RWPE2 (cell line): ENCODE measurements at regions not wholly inside any gene's neighbourhood (a gene's known extent, or its start where the extent isn't known, plus 50 kb on each side); places are given as distances from the start of the nearest gene placed in this dataset.

Source experiments
- ATAC-seq: fragments of 200-7000 bp; cut with Tn5 transposase; 3 replicates; pipeline ENCODE4 v1.9.1; 2021; ENCODE audit warnings: low read depth
- DNase-seq: peaks from one replicate; pipeline ENCODE4 v3.0.0-alpha.2; 2020; ENCODE audit warnings: low spot score
- H3K27ac ChIP-seq: fragments of 450-650 bp; 2 replicates; pipeline ENCODE4 v1.5.1; 2017; ENCODE audit warnings: mild to moderate bottlenecking; ENCODE audit not compliant: poor library complexity, severe bottlenecking
- H3K27me3 ChIP-seq: fragments of 250-450 bp; sonication (Bioruptor Pico); 2 replicates; pipeline ENCODE4 v1.5.1; 2021; ENCODE audit warnings: mild to moderate bottlenecking, moderate library complexity; ENCODE audit not compliant: insufficient read depth, poor library complexity, severe bottlenecking
- H3K36me3 ChIP-seq: fragments of 250-450 bp; sonication (Bioruptor Pico); 2 replicates; pipeline ENCODE4 v1.5.1; 2020; ENCODE audit warnings: low read depth, mild to moderate bottlenecking, moderate library complexity
- H3K4me1 ChIP-seq: fragments of 250-450 bp; sonication (Bioruptor Pico); 2 replicates; pipeline ENCODE4 v1.5.1; 2021; ENCODE audit warnings: mild to moderate bottlenecking, moderate library complexity; ENCODE audit not compliant: insufficient read depth, poor library complexity, severe bottlenecking
- H3K4me3 ChIP-seq: fragments of 250-450 bp; sonication (Bioruptor Pico); 2 replicates; pipeline ENCODE4 v1.5.1; 2021; ENCODE audit warnings: mild to moderate bottlenecking, moderate library complexity; ENCODE audit not compliant: severe bottlenecking
- H3K9me3 ChIP-seq: fragments of 250-450 bp; sonication (Bioruptor Pico); 2 replicates; pipeline ENCODE4 v1.5.1; 2021; ENCODE audit warnings: mild to moderate bottlenecking, moderate library complexity; ENCODE audit not compliant: severe bottlenecking
- TF ChIP-seq, protein P1 (sequence below): fragments of 450-650 bp; IDR thresholded peaks from one replicate; pipeline ENCODE4 v1.5.1; 2017; ENCODE audit warnings: mild to moderate bottlenecking, moderate library complexity; ENCODE audit not compliant: poor library complexity, severe bottlenecking

DNA sequence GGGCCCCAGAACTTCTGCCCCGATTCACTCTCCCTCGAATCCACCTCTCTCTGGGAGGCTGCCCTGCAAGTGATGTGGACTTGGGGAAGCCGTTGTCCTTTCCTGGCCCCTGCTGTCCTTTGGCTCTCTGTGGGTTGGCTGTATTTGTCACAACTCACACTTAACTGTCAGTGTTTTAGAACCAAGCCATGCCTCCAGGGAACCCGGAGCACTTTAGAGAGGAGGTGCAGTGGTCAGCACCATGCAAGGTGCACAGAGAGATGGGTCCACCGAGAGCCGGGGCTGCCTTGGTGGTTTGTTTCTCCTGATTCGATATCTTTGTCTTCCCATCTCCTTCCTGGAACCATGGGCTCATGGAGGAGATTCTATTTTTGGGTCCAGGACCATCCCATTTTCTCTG, 129.5 kb upstream of the RTL1 start:
- H3K9me3 ChIP-seq = no peaks in the 10 kb centered on the region
- H3K4me1 ChIP-seq = no peaks in the 10 kb centered on the region
- H3K36me3 ChIP-seq = no peaks in the 10 kb centered on the region
- TF ChIP-seq, protein P1, sequence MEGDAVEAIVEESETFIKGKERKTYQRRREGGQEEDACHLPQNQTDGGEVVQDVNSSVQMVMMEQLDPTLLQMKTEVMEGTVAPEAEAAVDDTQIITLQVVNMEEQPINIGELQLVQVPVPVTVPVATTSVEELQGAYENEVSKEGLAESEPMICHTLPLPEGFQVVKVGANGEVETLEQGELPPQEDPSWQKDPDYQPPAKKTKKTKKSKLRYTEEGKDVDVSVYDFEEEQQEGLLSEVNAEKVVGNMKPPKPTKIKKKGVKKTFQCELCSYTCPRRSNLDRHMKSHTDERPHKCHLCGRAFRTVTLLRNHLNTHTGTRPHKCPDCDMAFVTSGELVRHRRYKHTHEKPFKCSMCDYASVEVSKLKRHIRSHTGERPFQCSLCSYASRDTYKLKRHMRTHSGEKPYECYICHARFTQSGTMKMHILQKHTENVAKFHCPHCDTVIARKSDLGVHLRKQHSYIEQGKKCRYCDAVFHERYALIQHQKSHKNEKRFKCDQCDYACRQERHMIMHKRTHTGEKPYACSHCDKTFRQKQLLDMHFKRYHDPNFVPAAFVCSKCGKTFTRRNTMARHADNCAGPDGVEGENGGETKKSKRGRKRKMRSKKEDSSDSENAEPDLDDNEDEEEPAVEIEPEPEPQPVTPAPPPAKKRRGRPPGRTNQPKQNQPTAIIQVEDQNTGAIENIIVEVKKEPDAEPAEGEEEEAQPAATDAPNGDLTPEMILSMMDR = no peak
- no peaks in the 10 kb centered on the region for H3K27me3 ChIP-seq
- DNase-seq (peak; percentile 45), ATAC-seq (no peak)
- H3K4me3 ChIP-seq = no peak overlapping the region
- no peak overlapping the region for H3K27ac ChIP-seq

DNA sequence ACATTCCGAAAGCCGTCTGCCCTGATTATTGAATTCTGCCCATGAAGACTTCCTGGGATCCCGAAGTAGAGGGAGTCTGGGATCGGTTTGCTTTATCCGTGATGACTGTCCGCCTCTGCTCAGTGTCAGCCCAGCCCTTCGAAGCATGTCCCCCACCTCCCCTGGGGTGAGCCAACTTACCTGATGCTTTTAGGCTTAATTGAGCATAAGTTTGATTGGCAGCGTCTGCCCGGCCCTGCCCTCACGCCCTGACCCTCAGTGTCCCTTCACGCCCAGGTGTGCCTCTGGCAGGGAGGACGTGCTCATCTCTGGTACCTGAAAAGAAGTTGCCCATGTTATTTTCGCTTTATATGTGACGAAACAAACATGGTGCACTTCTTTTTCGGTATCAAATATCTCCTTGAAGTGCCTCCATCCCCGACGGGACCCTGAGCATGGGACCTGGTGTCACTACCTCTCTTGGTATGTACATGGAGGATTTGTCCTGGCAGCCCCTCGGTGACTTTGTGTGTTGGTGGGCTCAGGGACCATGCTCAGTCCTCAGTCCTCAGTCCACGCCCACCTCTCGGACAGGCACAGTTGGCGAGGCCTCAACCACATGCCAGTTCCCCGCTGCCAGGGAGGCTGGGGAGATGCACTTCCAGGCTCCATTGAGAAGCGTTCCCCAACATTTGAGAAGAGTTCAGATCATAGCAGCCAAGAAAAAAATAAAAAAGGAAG, 130.1 kb upstream of the RTL1 start:
- Histone ChIP-seq H3K36me3 (no peaks in the 10 kb centered on the region), H3K9me3 (no peaks in the 10 kb centered on the region), H3K27ac (no peak overlapping the region), H3K4me3 (no peak overlapping the region), H3K4me1 (no peaks in the 10 kb centered on the region), H3K27me3 (no peaks in the 10 kb centered on the region)
- ATAC-seq (no peak), DNase-seq (peak; percentile 59)
- TF ChIP-seq, protein P1 = no peak

DNA sequence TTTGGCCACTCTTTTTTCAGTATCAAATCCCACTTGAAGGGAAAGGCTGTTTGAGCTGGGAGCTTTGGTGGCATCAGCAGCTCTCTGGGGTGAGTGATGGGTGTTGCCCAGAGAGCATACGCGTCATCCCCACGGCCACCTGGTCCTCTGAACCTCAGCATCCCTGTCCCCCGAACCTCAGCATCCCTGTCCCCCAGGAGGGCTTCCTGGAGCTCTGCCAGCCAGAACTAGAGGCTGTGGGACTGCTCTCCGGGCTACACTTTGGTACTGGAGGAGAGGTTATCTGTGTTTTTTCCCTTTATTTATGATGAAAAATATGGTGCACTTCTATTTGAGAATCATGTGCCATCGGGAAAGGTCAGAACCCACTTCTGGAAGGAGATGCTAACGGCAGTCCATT, 131.5 kb upstream of the RTL1 start:
- H3K9me3 ChIP-seq = no peaks in the 10 kb centered on the region
- TF ChIP-seq, protein P1 = no peak
- H3K27ac ChIP-seq = no peak overlapping the region
- peaks cover 8% of the 10 kb centered on the region; the same call in 1 of the 2 replicates for H3K36me3 ChIP-seq
- DNase-seq (peak; percentile 42), ATAC-seq (no peak)
- no peak overlapping the region for H3K4me3 ChIP-seq
- no peaks in the 10 kb centered on the region for H3K27me3 ChIP-seq
- no peaks in the 10 kb centered on the region for H3K4me1 ChIP-seq

DNA sequence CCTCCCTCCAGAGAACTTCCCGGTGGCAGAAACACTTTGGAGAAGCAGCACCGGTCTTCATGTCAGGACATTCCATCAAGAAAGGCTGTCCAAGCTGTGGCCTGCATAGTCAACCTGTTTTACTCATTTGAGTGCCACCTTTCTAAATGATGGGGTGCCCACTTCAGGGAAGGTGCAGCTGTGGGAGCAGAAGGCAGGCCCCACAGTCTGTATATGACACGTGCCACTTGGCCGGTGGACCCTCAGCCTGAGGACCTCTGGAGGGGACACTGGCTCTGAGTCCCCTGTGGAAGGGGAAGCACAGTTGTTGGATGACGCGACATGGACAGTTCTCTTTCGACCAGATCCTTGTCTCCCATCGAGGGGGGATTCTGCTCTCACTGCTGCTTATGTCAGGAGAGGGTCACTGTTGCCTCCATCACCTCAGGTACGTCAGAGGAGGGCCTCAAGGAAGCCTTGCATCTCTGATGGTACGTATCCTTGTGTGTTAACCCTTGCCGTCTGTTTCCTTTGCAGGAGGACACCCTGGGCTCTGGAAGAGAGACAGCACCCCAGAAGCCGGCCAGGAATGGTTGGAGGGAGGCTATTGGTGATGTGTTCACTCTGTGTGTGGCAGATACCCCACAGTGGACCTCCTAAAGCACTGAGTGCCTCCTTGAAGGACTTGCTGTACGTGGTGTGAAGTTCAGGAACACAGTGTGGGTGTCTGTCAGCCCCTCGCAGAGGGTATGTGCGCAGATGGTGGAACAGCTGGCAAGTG, 132.1 kb upstream of the RTL1 start:
- no peaks in the 10 kb centered on the region for H3K27me3 ChIP-seq
- no peak overlapping the region for H3K4me3 ChIP-seq
- no peaks in the 10 kb centered on the region for H3K9me3 ChIP-seq
- ATAC-seq = no peak
- no peaks in the 10 kb centered on the region for H3K4me1 ChIP-seq
- H3K27ac ChIP-seq = no peak overlapping the region
- TF ChIP-seq, protein P1 = no peak
- peak; percentile 49 for DNase-seq
- peaks cover 8% of the 10 kb centered on the region; the same call in 1 of the 2 replicates for H3K36me3 ChIP-seq
